ENCODE measurements at regions not wholly inside any gene's neighbourhood (a gene's known extent, or its start where the extent isn't known, plus 50 kb on each side); places are given as distances from the start of the nearest gene placed in this dataset.

DNA sequence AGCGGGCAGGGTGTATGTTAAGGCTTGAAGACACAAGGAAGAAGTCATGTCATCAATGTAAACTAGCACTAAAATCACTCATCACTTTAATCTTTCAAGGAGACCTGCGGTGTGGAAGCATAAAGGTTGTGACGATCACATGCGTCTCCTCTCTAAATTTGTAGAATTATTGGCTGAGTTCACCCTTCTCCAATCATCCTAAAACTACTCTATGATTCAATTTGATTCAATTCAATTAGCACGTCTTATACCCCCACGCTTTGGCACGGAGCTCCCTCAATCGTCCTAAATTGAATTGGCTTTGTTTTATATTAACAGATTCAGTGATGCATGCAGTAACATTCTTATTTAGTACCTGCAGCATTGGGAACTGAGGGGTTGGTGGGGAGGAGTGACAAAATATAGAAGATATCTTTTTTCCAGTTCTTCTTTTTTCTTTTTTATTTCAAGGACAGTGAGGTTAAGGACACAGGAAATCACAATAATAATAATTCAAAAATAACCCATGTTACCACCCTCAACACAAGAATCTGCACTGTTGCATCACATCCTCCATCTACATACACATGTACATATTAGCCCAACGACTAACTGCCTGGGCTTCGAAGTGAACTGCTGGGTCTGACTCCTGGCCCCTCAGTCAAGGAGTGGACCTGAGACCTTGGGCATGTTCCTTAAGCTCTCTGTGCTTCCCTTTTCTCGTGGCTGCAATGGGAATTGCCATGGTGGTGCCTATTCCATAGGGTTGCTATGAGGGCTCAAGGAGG is 86.5 kb downstream of the LSM5 start:
- no TSS peak for BruUV-seq (replicated peaks)
- Histone ChIP-seq H3K4me2 (ENCODE audit: control insufficient read depth, insufficient read depth) (no peak overlapping the region), H3K27ac (ENCODE audit: control insufficient read depth, insufficient read depth) (no peak overlapping the region), H3K36me3 (ENCODE audit: control insufficient read depth in 2 of 2, insufficient read depth in 2 of 2, low read length in 1 of 2) (no peaks in the 10 kb centered on the region), H3K4me1 (ENCODE audit: control insufficient read depth, insufficient read depth, low read length) (no peaks in the 10 kb centered on the region), H3K27me3 (replicated peaks in 1 of 2; ENCODE audit: control insufficient read depth in 2 of 2, insufficient read depth in 2 of 2, low read length in 1 of 2) (no peaks in the 10 kb centered on the region), H3K9me3 (replicated peaks; ENCODE audit: control insufficient read depth, insufficient read depth, low read length) (no peaks in the 10 kb centered on the region), H4K20me1 (ENCODE audit: control insufficient read depth, insufficient read depth) (no peaks in the 10 kb centered on the region), H2AFZ (ENCODE audit: control insufficient read depth, low read depth, low read length) (no peak overlapping the region), H3K9ac (ENCODE audit: control insufficient read depth, insufficient read depth, low read length) (no peak overlapping the region), H3K79me2 (ENCODE audit: control insufficient read depth, insufficient read depth, low read length) (no peaks in the 10 kb centered on the region), H3K4me3 (no peak overlapping the region)
- intact Hi-C loops (cut with micrococcal nuclease; ENCODE audit: unreplicated experiment) (no loop called here), in situ Hi-C loops (cut with MboI) (no loop called here)
- DNase-seq (ENCODE audit: low read depth, low spot score) (no peak), FAIRE-seq (no peak), ATAC-seq (no peak)
- POLR2A ChIA-PET, result no interaction called here
- no peak for TF ChIP-seq ATF7 (IDR thresholded peaks at IDR 0.05; ENCODE audit: low read depth)
- TF ChIP-seq GATAD2B (conservative IDR thresholded peaks at IDR 0.05; ENCODE audit: low read depth), result no peak
- TF ChIP-seq, protein P1, sequence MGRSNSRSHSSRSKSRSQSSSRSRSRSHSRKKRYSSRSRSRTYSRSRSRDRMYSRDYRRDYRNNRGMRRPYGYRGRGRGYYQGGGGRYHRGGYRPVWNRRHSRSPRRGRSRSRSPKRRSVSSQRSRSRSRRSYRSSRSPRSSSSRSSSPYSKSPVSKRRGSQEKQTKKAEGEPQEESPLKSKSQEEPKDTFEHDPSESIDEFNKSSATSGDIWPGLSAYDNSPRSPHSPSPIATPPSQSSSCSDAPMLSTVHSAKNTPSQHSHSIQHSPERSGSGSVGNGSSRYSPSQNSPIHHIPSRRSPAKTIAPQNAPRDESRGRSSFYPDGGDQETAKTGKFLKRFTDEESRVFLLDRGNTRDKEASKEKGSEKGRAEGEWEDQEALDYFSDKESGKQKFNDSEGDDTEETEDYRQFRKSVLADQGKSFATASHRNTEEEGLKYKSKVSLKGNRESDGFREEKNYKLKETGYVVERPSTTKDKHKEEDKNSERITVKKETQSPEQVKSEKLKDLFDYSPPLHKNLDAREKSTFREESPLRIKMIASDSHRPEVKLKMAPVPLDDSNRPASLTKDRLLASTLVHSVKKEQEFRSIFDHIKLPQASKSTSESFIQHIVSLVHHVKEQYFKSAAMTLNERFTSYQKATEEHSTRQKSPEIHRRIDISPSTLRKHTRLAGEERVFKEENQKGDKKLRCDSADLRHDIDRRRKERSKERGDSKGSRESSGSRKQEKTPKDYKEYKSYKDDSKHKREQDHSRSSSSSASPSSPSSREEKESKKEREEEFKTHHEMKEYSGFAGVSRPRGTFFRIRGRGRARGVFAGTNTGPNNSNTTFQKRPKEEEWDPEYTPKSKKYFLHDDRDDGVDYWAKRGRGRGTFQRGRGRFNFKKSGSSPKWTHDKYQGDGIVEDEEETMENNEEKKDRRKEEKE (IDR thresholded peaks at IDR 0.05), result no peak
- TF ChIP-seq, protein P2, sequence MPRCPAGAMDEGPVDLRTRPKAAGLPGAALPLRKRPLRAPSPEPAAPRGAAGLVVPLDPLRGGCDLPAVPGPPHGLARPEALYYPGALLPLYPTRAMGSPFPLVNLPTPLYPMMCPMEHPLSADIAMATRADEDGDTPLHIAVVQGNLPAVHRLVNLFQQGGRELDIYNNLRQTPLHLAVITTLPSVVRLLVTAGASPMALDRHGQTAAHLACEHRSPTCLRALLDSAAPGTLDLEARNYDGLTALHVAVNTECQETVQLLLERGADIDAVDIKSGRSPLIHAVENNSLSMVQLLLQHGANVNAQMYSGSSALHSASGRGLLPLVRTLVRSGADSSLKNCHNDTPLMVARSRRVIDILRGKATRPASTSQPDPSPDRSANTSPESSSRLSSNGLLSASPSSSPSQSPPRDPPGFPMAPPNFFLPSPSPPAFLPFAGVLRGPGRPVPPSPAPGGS (IDR thresholded peaks at IDR 0.05; ENCODE audit: borderline replicate concordance, insufficient read depth, low read depth, low read length, poor library complexity, severe bottlenecking), result no peak
- TF ChIP-seq RFX5 (IDR thresholded peaks at IDR 0.05; ENCODE audit: low read depth, low read length), result no peak
- 36% methylated on average over 11 of the region's 11 CpGs for WGBS (ENCODE audit: insufficient coverage, insufficient replicate concordance, low lambda C conversion rate, missing lambda C conversion rate)
- CTCF ChIA-PET, result no interaction called here
- RAD21 ChIA-PET (ENCODE audit: unreplicated experiment), result no interaction called here
- SMC1A ChIA-PET (ENCODE audit: uncharacterized antibody, unreplicated experiment), result no interaction called here
